Transverse colon (tissue), 4 donors: ENCODE measurements at regions not wholly inside any gene's neighbourhood (a gene's known extent, or its start where the extent isn't known, plus 50 kb on each side); places are given as distances from the start of the nearest gene placed in this dataset.
"Not testable (repeated sequence)": the region's sequence is repeated elsewhere in the genome, so short reads cannot be mapped to it uniquely, and the experiment has no call there.

Experiments
- DNase-seq: peaks from one replicate; pipeline ENCODE4 v3.0.0-alpha.2; 2019
- H3K27ac ChIP-seq, 4 donors: fragments of 200-600 bp; sonication (generic); 2 replicates each; pipeline ENCODE4 v1.5.1; 2016 to 2018; ENCODE audit warnings: inconsistent platforms in 4 of 4
- H3K27me3 ChIP-seq: fragments of 200-600 bp; sonication (generic); 2 replicates; pipeline ENCODE4 v1.5.1; 2017; ENCODE audit warnings: inconsistent platforms
- H3K36me3 ChIP-seq, 4 donors: fragments of 200-600 bp; sonication (generic); 2 replicates each; pipeline ENCODE4 v1.5.1; 2017 to 2019; ENCODE audit warnings: inconsistent platforms in 4 of 4
- H3K4me1 ChIP-seq, 4 donors: fragments of 200-600 bp; sonication (generic); 2 replicates each; pipeline ENCODE4 v1.5.1; 2017 to 2020; ENCODE audit warnings: inconsistent platforms in 4 of 4
- H3K4me3 ChIP-seq, 4 donors: fragments of 200-600 bp; sonication (generic); 1 replicate in 1 of 4; 2 replicates in 3 of 4; pipeline versions ENCODE4 v1.5.1 to v1.6.1; 2017 to 2019; ENCODE audit warnings: inconsistent platforms in 4 of 4
- H3K9me3 ChIP-seq, 2 donors: fragments of 200-600 bp; sonication (generic); 2 replicates each; pipeline ENCODE4 v1.5.1; 2017 to 2019; ENCODE audit warnings: inconsistent platforms in 2 of 2
- EP300 ChIP-seq: sonication (generic); formaldehyde crosslinking; IDR thresholded peaks from one replicate; pipeline ENCODE4 v1.6.1; 2017; ENCODE audit warnings: antibody characterized with exemption, low read depth
- POLR2A ChIP-seq: fragments of 450-650 bp; IDR thresholded peaks from one replicate; pipeline ENCODE4 v1.6.1; 2016; ENCODE audit warnings: antibody characterized with exemption, mild to moderate bottlenecking, moderate library complexity
- POLR2AphosphoS5 ChIP-seq, 3 donors: sonication (generic); formaldehyde crosslinking; IDR thresholded peaks; one replicate each; pipeline ENCODE4 v1.6.1; 2016; ENCODE audit warnings: antibody characterized with exemption in 3 of 3
- WGBS, 2 donors: methylation state at CpG; one replicate each; pipeline ENCODE4 v1.1.5; 2018; ENCODE audit warnings: low coverage in 1 of 2; 5-methylcytosine and 5-hydroxymethylcytosine counted together
- in situ Hi-C, 4 donors: fragments of 200-750 bp; cut with MboI; loops; one replicate each; pipeline versions ENCODE4 v1.15.0 to v1.15.1; 2017; ENCODE audit warnings: low sequenced_read_pairs in 3 of 4, low pct_ligation_motif_present in 1 of 4, low pct_unique_long_range_greater_than_20kb in 1 of 4
- intact Hi-C: fragments of 100-400 bp; cut with DNase I; formaldehyde crosslinking; loops from one replicate; pipeline ENCODE4 v1.15.1; 2023; ENCODE audit warnings: low total_unique reads
- TF ChIP-seq, protein P1 (sequence below), 5 experiments: fragments of 200-600 bp in 3 of 5; fragments of 450-650 bp in 2 of 5; sonication (generic) in 3 of 5; IDR thresholded peaks; 1 replicate in 2 of 5; 2 replicates in 3 of 5; pipeline ENCODE4 v1.5.1; 2016 to 2017; ENCODE audit warnings: antibody characterized with exemption in 5 of 5, inconsistent platforms in 3 of 5, mild to moderate bottlenecking in 2 of 5, moderate library complexity in 1 of 5

DNA sequence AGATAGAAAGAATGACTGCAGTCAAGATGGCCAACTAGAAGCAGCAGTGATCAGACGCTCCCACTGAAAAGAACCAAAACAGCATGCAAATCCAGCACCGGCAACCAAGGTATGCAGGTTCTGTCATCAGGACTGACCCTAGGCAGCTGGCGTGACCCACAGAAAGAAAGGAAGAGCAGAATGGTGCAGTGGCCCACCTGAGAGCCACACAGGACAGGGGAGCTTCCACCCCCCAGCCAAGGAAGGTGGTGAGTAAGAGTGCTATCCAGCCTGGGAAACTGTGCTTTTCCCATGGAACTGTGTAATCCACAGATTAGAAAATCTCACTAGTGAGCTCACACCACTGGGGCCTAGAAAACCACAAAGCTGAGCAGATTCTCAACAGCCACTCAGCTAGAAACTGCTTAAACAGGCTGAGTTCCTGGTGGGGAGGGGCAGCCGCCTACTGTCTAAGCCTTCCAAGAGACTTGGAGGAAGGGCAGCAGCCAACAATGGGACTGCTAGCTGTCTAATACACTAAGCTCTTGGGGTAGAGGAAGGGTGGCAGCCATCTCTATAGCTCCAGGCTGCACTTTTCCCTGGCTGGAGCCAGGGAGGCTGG is 127.9 kb downstream of the EVA1A start:
- intact Hi-C loops (no loop called here), in situ Hi-C loops (no loop called here)
- 73 to 81% methylated on average over 2 to 4 of the region's 4 CpGs for WGBS, 2 donors
- no peaks in the 10 kb centered on the region for H3K36me3 ChIP-seq
- H3K9me3 ChIP-seq = no peaks in the 10 kb centered on the region
- no peaks in the 10 kb centered on the region for H3K4me1 ChIP-seq
- H3K4me3 ChIP-seq = no peak overlapping the region
- no peak for DNase-seq
- no peak overlapping the region for H3K27ac ChIP-seq
- H3K27me3 ChIP-seq = no peaks in the 10 kb centered on the region
- TF ChIP-seq POLR2AphosphoS5 (IDR thresholded peaks at IDR 0.05) (no peak), POLR2A (no peak), EP300 (no peak)
- TF ChIP-seq, protein P1, sequence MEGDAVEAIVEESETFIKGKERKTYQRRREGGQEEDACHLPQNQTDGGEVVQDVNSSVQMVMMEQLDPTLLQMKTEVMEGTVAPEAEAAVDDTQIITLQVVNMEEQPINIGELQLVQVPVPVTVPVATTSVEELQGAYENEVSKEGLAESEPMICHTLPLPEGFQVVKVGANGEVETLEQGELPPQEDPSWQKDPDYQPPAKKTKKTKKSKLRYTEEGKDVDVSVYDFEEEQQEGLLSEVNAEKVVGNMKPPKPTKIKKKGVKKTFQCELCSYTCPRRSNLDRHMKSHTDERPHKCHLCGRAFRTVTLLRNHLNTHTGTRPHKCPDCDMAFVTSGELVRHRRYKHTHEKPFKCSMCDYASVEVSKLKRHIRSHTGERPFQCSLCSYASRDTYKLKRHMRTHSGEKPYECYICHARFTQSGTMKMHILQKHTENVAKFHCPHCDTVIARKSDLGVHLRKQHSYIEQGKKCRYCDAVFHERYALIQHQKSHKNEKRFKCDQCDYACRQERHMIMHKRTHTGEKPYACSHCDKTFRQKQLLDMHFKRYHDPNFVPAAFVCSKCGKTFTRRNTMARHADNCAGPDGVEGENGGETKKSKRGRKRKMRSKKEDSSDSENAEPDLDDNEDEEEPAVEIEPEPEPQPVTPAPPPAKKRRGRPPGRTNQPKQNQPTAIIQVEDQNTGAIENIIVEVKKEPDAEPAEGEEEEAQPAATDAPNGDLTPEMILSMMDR (IDR thresholded peaks at IDR 0.05) = no peak

DNA sequence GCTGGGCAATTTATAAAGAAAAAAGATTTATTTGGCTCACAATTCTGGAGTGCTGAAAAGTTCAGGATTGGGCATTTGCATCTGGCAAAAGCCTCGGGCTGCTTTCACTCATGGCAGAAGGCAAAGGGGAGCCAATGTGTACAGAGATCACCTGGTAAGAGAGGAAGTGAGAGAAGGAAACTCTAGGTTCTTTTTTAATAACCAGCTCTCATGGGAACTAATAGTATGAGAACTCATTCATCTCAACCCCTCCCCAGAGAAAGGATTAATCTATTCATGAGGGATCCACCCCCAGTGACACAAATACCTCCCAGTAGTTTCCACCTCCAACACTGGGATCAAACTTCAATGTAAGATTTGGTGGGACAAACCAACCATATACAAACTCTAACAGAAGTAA is 129.0 kb downstream of the EVA1A start:
- H3K27ac ChIP-seq = no peak overlapping the region
- no peak for DNase-seq
- no peaks in the 10 kb centered on the region for H3K27me3 ChIP-seq
- in situ Hi-C loops (no loop called here), intact Hi-C loops (no loop called here)
- H3K36me3 ChIP-seq = no peaks in the 10 kb centered on the region
- WGBS, 2 donors = 40 to 68% methylated on average over 1 of the region's 1 CpG
- H3K4me1 ChIP-seq = no peaks in the 10 kb centered on the region
- TF ChIP-seq POLR2A (no peak), POLR2AphosphoS5 (IDR thresholded peaks at IDR 0.05) (no peak), EP300 (no peak)
- TF ChIP-seq, protein P1 (IDR thresholded peaks at IDR 0.05) = no peak
- no peak overlapping the region for H3K4me3 ChIP-seq
- no peaks in the 10 kb centered on the region for H3K9me3 ChIP-seq

GRCh38 chr2:75431276-75431675 is 129.5 kb downstream of the EVA1A start:
- DNase-seq = no peak
- no peak overlapping the region for H3K4me3 ChIP-seq
- WGBS, 2 donors = 59% methylated on average over 1 of the region's 1 CpG; no CpG with 5 or more reads in 1 of the 2 donors
- TF ChIP-seq, protein P1 (IDR thresholded peaks at IDR 0.05) = no peak
- TF ChIP-seq EP300 (no peak), POLR2AphosphoS5 (IDR thresholded peaks at IDR 0.05) (no peak), POLR2A (no peak)
- H3K27ac ChIP-seq = no peak overlapping the region
- in situ Hi-C loops = no loop called here
- intact Hi-C loops = no loop called here
- H3K36me3 ChIP-seq = no peaks in the 10 kb centered on the region
- H3K9me3 ChIP-seq = no peaks in the 10 kb centered on the region
- H3K4me1 ChIP-seq = no peaks in the 10 kb centered on the region
- no peaks in the 10 kb centered on the region for H3K27me3 ChIP-seq

DNA sequence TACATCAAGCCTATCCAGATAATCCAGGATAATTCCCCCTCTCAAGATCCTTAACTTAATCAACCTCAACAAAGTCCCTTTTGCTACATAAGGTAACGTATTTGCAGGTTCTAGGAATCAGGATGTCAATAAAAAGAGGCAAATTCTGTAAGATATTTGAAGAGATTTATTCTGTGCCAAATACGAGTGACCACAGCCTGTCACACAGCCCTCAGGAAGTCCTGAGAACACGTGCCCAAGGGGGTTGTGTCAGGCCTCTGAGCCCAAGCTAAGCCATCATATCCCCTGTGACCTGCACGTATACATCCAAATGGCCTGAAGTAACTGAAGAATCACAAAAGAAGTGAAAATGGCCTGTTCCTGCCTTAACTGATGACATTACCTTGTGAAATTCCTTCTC is 130.3 kb downstream of the EVA1A start:
- in situ Hi-C loops, intact Hi-C loops, H3K27me3 ChIP-seq, H3K4me3 ChIP-seq, H3K4me1 ChIP-seq, DNase-seq, H3K9me3 ChIP-seq, H3K27ac ChIP-seq, H3K36me3 ChIP-seq: not testable (repeated sequence)
- 59% methylated on average over 4 of the region's 4 CpGs; no CpG with 5 or more reads in 1 of the 2 donors for WGBS, 2 donors
